Stimulated activated memory B cell treated with anti-CD40 and anti-IgM and Interleukin-4, amounts not matched to agents 10 μg/mL and 1 μg/mL and 100 μg/mL, for 72 hours (primary cell): ENCODE measurements at regions not wholly inside any gene's neighbourhood (a gene's known extent, or its start where the extent isn't known, plus 50 kb on each side); places are given as distances from the start of the nearest gene placed in this dataset.

Experiments
- ATAC-seq: fragments of 150-1000 bp; cut with Tn5 transposase; 2 replicates; pipeline ENCODE4 v1.10.0; 2021
- H3K27ac Mint-ChIP-seq: one replicate; pipeline ENCODE4 v1.8.0; 2022; ENCODE audit warnings: mild to moderate bottlenecking, mixed read lengths
- H3K27me3 Mint-ChIP-seq: one replicate; pipeline ENCODE4 v1.8.0; 2022; ENCODE audit warnings: mixed read lengths
- H3K36me3 Mint-ChIP-seq: one replicate; pipeline ENCODE4 v1.8.0; 2022; ENCODE audit warnings: mixed read lengths
- H3K4me1 Mint-ChIP-seq: one replicate; pipeline ENCODE4 v1.8.0; 2022; ENCODE audit warnings: mixed read lengths
- H3K4me3 Mint-ChIP-seq: one replicate; pipeline ENCODE4 v1.8.0; 2022; ENCODE audit warnings: mild to moderate bottlenecking, moderate library complexity, mixed read lengths
- H3K9me3 Mint-ChIP-seq: one replicate; pipeline ENCODE4 v1.8.0; 2022; ENCODE audit warnings: mixed read lengths

DNA sequence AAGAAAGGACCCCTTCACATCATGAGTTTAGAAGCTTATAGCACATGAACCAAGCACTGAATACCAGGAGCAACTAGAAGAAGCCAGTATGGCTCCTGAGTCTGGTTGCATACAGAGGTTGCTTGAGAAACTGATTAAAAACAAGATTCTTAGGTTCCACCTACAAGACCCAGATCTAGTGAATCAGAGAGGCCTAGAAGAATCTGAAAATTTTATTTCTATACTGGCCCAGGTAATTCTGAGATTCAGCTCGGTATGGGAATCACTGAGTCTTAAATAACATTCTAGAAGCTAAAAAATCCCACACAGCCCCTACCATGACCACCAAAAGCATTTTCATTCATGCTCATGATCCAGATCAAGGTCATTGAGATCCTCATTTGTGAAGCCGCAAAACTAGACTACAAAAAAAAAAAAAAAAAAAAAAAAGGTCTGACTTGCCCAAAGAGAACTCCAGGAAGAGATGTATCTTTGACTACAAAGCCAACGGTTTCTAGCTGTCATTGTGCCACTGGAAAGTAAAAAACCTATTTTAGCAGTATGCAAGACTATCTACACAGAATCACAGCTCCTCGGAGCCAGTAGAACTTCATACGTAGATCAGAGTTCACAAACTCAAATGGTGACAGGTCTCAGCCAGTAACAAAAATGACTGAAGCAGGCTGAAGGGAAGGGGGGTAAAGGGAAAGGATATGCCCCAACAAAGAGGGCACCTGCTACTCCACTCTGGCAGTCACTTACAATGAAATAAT, 168.4 kb upstream of the EGLN3 start:
- Mint-ChIP-seq H3K27me3 (no peaks in the 10 kb centered on the region), H3K27ac (no peak overlapping the region)
- ATAC-seq: no peak

GRCh38 chr14:34113991-34114390, 163.1 kb upstream of the EGLN3 start:
- Mint-ChIP-seq H3K9me3 (peaks cover 5% of the 10 kb centered on the region), H3K27me3 (no peaks in the 10 kb centered on the region), H3K27ac (no peak overlapping the region), H3K4me3 (no peak overlapping the region), H3K36me3 (no peaks in the 10 kb centered on the region), H3K4me1 (no peaks in the 10 kb centered on the region)
- no peak for ATAC-seq

More for the DNA sequence above, 168.4 kb upstream of the EGLN3 start:
- Mint-ChIP-seq H3K4me3 (no peak overlapping the region), H3K36me3 (no peaks in the 10 kb centered on the region), H3K9me3 (peaks cover 5% of the 10 kb centered on the region), H3K4me1 (no peaks in the 10 kb centered on the region)

DNA sequence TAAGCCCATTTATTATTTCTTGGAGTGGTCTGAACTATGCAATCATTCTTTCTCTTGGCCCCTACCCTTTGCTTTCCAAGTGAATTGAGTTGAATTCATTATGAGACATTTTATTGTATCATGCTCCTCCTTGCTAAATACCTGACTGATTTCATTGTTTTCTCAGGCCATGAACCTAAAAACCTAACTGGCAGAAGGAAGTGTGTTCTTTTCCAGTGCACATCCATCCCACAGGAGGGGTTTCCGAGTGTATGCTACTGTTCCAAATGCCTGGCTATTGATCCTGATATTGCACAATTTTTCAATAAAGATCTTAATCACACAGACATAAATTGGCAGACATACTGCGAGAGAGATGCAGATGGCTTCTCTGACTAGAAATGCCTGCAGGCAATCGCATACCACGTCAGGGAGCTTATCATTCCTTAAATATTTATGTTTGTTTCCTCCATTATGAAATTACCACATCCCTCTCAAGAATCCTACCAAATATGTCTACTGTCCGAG, 162.2 kb upstream of the EGLN3 start:
- Mint-ChIP-seq H3K27me3 (no peaks in the 10 kb centered on the region), H3K27ac (no peak overlapping the region), H3K4me3 (no peak overlapping the region), H3K36me3 (no peaks in the 10 kb centered on the region), H3K9me3 (peaks cover 5% of the 10 kb centered on the region), H3K4me1 (no peaks in the 10 kb centered on the region)
- ATAC-seq: no peak

- no peak overlapping the region for H3K4me3 Mint-ChIP-seq
- peaks cover 5% of the 10 kb centered on the region for H3K9me3 Mint-ChIP-seq
- no peak overlapping the region for H3K27ac Mint-ChIP-seq
- H3K36me3 Mint-ChIP-seq: no peaks in the 10 kb centered on the region
- ATAC-seq: peak; percentile 24
- H3K27me3 Mint-ChIP-seq: no peaks in the 10 kb centered on the region
- no peaks in the 10 kb centered on the region for H3K4me1 Mint-ChIP-seq
These were observed 161.1 kb upstream of the EGLN3 start for GRCh38 chr14:34111953-34112352.

DNA sequence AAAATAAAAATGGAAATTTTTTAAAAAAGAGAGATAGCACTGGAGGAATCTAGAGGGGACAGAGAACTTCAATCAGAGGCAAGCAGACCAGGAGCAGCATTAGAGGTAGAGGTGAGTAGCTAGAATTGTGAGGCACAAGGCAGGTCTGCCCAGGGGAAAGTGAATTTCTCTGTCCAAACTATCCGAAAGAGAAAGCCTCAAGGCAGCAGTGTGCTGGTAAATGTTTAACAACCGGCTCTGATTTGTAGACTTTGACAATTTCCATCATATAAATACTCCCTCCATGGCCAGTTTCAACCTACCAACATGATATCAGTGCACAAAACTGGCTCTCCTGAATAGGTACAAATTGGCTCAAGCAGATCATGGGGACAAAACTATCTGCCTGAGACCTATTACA, 160.6 kb upstream of the EGLN3 start:
- Mint-ChIP-seq H3K27ac (no peak overlapping the region), H3K4me3 (no peak overlapping the region), H3K27me3 (no peaks in the 10 kb centered on the region), H3K36me3 (no peaks in the 10 kb centered on the region), H3K9me3 (peaks cover 5% of the 10 kb centered on the region), H3K4me1 (no peaks in the 10 kb centered on the region)
- no peak for ATAC-seq

- no peak for ATAC-seq
These were observed 159.7 kb upstream of the EGLN3 start for GRCh38 chr14:34110531-34110930.

GRCh38 chr14:34107441-34107840, 156.6 kb upstream of the EGLN3 start:
- H3K27me3 Mint-ChIP-seq: no peaks in the 10 kb centered on the region
- H3K36me3 Mint-ChIP-seq: no peaks in the 10 kb centered on the region
- no peak overlapping the region for H3K4me3 Mint-ChIP-seq
- no peaks in the 10 kb centered on the region for H3K4me1 Mint-ChIP-seq
- no peaks in the 10 kb centered on the region for H3K9me3 Mint-ChIP-seq
- no peak for ATAC-seq
- no peak overlapping the region for H3K27ac Mint-ChIP-seq

More at GRCh38 chr14:34110531-34110930, 159.7 kb upstream of the EGLN3 start:
- Mint-ChIP-seq H3K36me3 (no peaks in the 10 kb centered on the region), H3K4me3 (no peak overlapping the region), H3K27ac (no peak overlapping the region), H3K9me3 (no peaks in the 10 kb centered on the region), H3K4me1 (no peaks in the 10 kb centered on the region), H3K27me3 (no peaks in the 10 kb centered on the region)

DNA sequence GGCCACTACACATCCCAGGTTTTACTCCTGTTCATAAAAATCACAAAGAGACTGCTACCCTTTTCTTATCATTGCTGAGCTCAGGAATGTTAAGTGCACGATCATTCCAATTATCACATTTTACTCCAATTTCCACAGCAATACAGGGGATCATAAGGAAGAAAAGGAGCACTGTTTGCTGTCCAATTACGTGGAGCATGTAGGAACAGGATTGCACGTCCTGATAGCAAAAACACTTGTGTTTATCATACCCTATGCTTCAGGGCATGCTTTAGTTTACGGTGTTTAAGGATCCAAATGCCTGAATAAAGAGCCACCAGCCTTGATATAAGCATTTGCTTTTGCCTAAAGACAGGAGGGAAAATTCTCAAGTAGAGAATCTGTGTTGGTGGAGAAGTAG, 155.4 kb upstream of the EGLN3 start:
- no peak overlapping the region for H3K4me3 Mint-ChIP-seq
- no peak overlapping the region for H3K27ac Mint-ChIP-seq
- no peaks in the 10 kb centered on the region for H3K36me3 Mint-ChIP-seq
- ATAC-seq: no peak
- H3K4me1 Mint-ChIP-seq: no peaks in the 10 kb centered on the region
- H3K27me3 Mint-ChIP-seq: no peaks in the 10 kb centered on the region
- H3K9me3 Mint-ChIP-seq: no peaks in the 10 kb centered on the region

- no peak for ATAC-seq
- Mint-ChIP-seq H3K27ac (no peak overlapping the region), H3K36me3 (no peaks in the 10 kb centered on the region), H3K27me3 (no peaks in the 10 kb centered on the region), H3K9me3 (no peaks in the 10 kb centered on the region), H3K4me3 (no peak overlapping the region), H3K4me1 (no peaks in the 10 kb centered on the region)
These were observed 153.9 kb upstream of the EGLN3 start for GRCh38 chr14:34104489-34105397.

- Mint-ChIP-seq H3K4me3 (no peak overlapping the region), H3K36me3 (no peaks in the 10 kb centered on the region), H3K27me3 (no peaks in the 10 kb centered on the region), H3K27ac (no peak overlapping the region), H3K4me1 (no peaks in the 10 kb centered on the region), H3K9me3 (no peaks in the 10 kb centered on the region)
- no peak for ATAC-seq
These were observed 152.3 kb upstream of the EGLN3 start for GRCh38 chr14:34103176-34103575.

DNA sequence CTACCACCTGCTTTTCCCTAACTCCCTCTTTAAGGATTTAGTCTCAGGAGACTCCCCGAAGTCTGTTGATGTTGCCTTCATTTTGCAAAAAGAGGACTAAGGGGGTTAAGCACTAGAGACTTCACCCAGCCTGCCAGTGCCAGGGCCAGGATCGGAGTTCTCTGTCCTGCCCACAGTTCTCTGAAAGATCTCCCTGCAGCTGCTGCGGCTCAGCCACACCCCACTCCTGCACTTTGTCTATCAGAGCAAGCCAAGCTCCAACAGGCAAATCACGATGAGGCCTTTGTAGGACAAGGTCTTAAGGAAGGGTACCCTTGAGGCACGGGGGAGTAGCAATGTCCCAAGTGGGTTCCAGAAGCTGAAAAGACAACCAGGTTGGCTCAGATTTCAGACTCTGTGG, 148.8 kb upstream of the EGLN3 start:
- Mint-ChIP-seq H3K9me3 (no peaks in the 10 kb centered on the region), H3K27ac (no peak overlapping the region), H3K27me3 (no peaks in the 10 kb centered on the region), H3K4me1 (no peaks in the 10 kb centered on the region), H3K36me3 (no peaks in the 10 kb centered on the region), H3K4me3 (no peak overlapping the region)
- no peak for ATAC-seq

DNA sequence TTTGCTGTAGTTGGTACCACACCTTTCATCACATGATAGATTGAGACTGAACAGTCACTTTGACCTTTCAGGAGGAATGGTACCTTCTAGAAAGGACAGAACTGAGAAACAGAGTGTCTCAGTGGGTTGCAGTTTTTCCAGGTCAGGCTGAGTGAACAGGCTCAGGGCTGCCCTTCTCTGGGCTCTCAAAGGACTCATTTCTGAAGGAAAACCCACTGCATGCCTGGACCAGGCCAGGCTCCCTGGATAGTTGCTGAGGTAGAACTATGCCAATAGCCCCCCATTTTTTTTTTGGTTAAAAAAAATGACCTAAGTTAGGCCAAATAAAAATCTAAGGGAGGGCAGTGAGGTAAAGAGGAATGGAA, 148.1 kb upstream of the EGLN3 start:
- Mint-ChIP-seq H3K27me3 (no peaks in the 10 kb centered on the region), H3K9me3 (no peaks in the 10 kb centered on the region), H3K36me3 (no peaks in the 10 kb centered on the region), H3K4me1 (no peaks in the 10 kb centered on the region), H3K4me3 (no peak overlapping the region), H3K27ac (no peak overlapping the region)
- no peak for ATAC-seq

DNA sequence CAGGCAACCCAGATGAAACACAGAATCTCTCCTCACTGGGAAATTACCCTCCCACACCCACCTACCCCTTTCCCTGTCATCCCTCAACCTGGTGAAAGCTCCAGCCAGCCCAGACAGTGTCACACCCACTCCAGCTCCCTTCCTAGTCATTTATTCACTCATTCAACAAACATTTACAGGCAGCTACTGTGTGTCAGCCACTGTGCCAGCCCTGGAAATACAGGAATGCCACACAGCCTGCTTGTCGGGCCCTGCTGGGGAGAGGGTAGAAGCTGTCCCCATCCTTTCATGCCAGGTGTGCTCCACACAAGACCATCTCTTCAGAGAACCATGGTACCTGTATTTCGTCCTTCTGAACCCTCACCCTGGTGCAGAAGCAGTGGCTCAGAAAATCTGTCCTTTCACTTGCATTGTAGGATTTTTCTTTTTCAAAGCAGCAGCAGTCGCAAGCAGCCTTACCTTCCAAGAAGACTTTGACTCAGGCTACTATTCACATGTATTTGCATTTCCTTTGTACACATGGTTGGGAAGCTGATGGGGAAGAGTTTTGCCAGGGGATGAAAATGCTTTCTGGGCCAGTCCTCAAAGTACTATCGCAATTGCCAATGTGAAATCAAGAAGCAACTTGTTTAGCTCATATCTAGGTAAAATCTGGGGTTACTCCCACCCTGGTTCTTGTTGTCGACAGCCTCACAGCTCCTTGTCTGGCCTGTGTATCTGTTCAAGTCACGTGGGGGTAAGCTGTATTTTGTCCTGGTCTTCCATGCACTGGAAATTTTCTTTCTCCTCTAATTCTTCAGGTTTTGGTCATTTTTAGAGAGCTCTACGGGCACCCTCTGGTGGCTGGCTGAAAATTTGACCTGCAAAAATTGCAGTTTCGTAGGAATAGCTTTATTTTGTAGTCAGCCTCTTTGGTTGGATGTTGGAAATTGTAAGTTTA, 147.4 kb upstream of the EGLN3 start:
- H3K27ac Mint-ChIP-seq: no peak overlapping the region
- no peak overlapping the region for H3K4me3 Mint-ChIP-seq
- H3K4me1 Mint-ChIP-seq: no peaks in the 10 kb centered on the region
- no peaks in the 10 kb centered on the region for H3K9me3 Mint-ChIP-seq
- no peaks in the 10 kb centered on the region for H3K36me3 Mint-ChIP-seq
- no peaks in the 10 kb centered on the region for H3K27me3 Mint-ChIP-seq
- ATAC-seq: no peak

DNA sequence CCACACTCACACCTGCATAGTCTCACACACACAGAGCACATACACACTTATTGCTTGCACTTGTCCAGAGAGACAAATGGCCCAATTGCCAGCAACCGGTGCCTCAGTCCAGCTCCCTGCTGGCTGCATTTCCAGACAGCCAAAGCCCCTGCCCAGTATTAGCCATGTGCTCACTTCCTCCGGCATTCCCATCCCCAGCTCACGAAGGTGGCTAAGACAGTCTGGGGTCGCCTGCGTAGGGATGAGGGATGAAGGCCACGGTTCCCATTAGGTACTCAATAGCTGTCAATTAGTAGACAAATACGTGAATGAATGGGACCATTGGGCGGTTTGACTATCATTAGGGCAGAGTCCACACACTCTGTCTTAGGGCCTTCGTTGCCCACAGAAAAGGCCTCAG, 146.8 kb upstream of the EGLN3 start:
- Mint-ChIP-seq H3K4me1 (no peaks in the 10 kb centered on the region), H3K27me3 (no peaks in the 10 kb centered on the region), H3K27ac (no peak overlapping the region), H3K9me3 (no peaks in the 10 kb centered on the region), H3K36me3 (no peaks in the 10 kb centered on the region), H3K4me3 (no peak overlapping the region)
- no peak for ATAC-seq

GRCh38 chr14:34094384-34094783, 143.5 kb upstream of the EGLN3 start:
- Mint-ChIP-seq H3K27me3 (no peaks in the 10 kb centered on the region), H3K4me1 (no peaks in the 10 kb centered on the region), H3K4me3 (no peak overlapping the region), H3K9me3 (no peaks in the 10 kb centered on the region), H3K36me3 (no peaks in the 10 kb centered on the region), H3K27ac (no peak overlapping the region)
- ATAC-seq: no peak
